Endothelial cell of umbilical vein (primary cell): ENCODE measurements at regions not wholly inside any gene's neighbourhood (a gene's known extent, or its start where the extent isn't known, plus 50 kb on each side); places are given as distances from the start of the nearest gene placed in this dataset.

ENCODE experiments used
- BruUV-seq: library from RNA; stranded (reverse); fragments of 400-500 nt; replicated peaks from 2 replicates; lab custom pipeline; 2021; lab: Mats Ljungman, UMichigan
- CTCF ChIA-PET: fragments of 300-600, 350-600 bp; sonication (Branson Sonifier 250); formaldehyde crosslinking; loops from one replicate; lab custom pipeline; 2021; ENCODE audit warnings: antibody characterized with exemption, inconsistent platforms; lab: Charles Lee
- POLR2A ChIA-PET: fragments of 300-600, 350-600 bp; sonication (Branson Sonifier 250); formaldehyde crosslinking; loops from one replicate; lab custom pipeline; 2021; ENCODE audit warnings: antibody characterized with exemption, inconsistent platforms; lab: Charles Lee
- DNase-seq: peaks from one replicate; pipeline ENCODE4 v3.0.0-alpha.2; 2011; ENCODE audit warnings: low read depth, low spot score
- FAIRE-seq: peaks from 2 replicates; lab custom pipeline; 2011; peaks lifted over from hg19 to GRCh38; lab: Jason Lieb, UNC
- H2AFZ ChIP-seq: 2 replicates; pipeline ENCODE4 v1.6.0; 2012; ENCODE audit warnings: low read depth, low read length, control low read depth, inconsistent platforms
- H3K27ac ChIP-seq: 2 replicates; pipeline ENCODE4 v1.5.1; 2011; ENCODE audit warnings: low read depth, mild to moderate bottlenecking, control low read depth, low read length, moderate library complexity; ENCODE audit not compliant: insufficient read depth
- H3K27me3 ChIP-seq, 2 experiments: 2 replicates each; pipeline versions ENCODE4 v1.6.0 to v1.6.1; 2011; ENCODE audit warnings: low read length in 2 of 2, mixed read lengths in 1 of 2; ENCODE audit not compliant: control insufficient read depth in 2 of 2, insufficient read depth in 2 of 2
- H3K36me3 ChIP-seq, 2 experiments: 2 replicates in 1 of 2; 3 replicates in 1 of 2; pipeline ENCODE4 v1.5.1; 2011; ENCODE audit warnings: low read length in 2 of 2, mild to moderate bottlenecking in 1 of 2, moderate library complexity in 1 of 2; ENCODE audit not compliant: control insufficient read depth in 2 of 2, insufficient read depth in 2 of 2; ENCODE audit errors: extremely low read depth in 1 of 2
- H3K4me1 ChIP-seq: 3 replicates; pipeline ENCODE4 v1.5.1; 2011; ENCODE audit warnings: mild to moderate bottlenecking, low read length; ENCODE audit not compliant: control insufficient read depth, insufficient read depth; ENCODE audit errors: extremely low read depth
- H3K4me2 ChIP-seq: 2 replicates; pipeline ENCODE4 v1.6.1; 2011; ENCODE audit warnings: low read length, control low read depth, mixed read lengths; ENCODE audit not compliant: insufficient read depth
- H3K4me3 ChIP-seq, 3 experiments: fragments of 200-600 bp in 1 of 3; sonication (generic), shearing (Covaris generic) in 1 of 3; replicated peaks in 1 of 3; 2 replicates each; pipeline ENCODE4 v1.5.1; 2011 to 2016; ENCODE audit warnings: control low read depth in 3 of 3, low read length in 3 of 3, mild to moderate bottlenecking in 2 of 3, inconsistent platforms in 1 of 3, low read depth in 1 of 3, moderate library complexity in 1 of 3; ENCODE audit not compliant: insufficient read depth in 1 of 3
- H3K79me2 ChIP-seq: 2 replicates; pipeline ENCODE4 v1.6.0; 2012; ENCODE audit warnings: low read length, inconsistent platforms; ENCODE audit not compliant: control insufficient read depth, insufficient read depth
- H3K9ac ChIP-seq: replicated peaks from 2 replicates; pipeline ENCODE3; 2011; ENCODE audit warnings: low read length, control low read depth; ENCODE audit not compliant: insufficient read depth; ENCODE audit errors: extremely low read depth
- H3K9me1 ChIP-seq: replicated peaks from 3 replicates; pipeline ENCODE4 v1.6.0; 2011; ENCODE audit warnings: mild to moderate bottlenecking, low read length; ENCODE audit not compliant: control insufficient read depth, insufficient read depth; ENCODE audit errors: extremely low read depth
- H3K9me3 ChIP-seq: replicated peaks from 2 replicates; pipeline ENCODE4 v1.5.1; 2012; ENCODE audit warnings: low read length, inconsistent platforms; ENCODE audit not compliant: control insufficient read depth, insufficient read depth
- H4K20me1 ChIP-seq: replicated peaks from 2 replicates; pipeline ENCODE3; 2011; ENCODE audit warnings: mild to moderate bottlenecking, low read length; ENCODE audit not compliant: control insufficient read depth, insufficient read depth; ENCODE audit errors: extremely low read depth
- EZH2 ChIP-seq: IDR thresholded peaks from 2 replicates; pipeline ENCODE4 v1.6.1; 2012; ENCODE audit warnings: borderline replicate concordance, low read depth, mild to moderate bottlenecking, moderate library complexity, low read length, inconsistent platforms; ENCODE audit not compliant: severe bottlenecking
- FOS ChIP-seq: IDR thresholded peaks from 2 replicates; pipeline ENCODE4 v1.6.1; 2011; ENCODE audit warnings: mild to moderate bottlenecking, low read length, moderate library complexity, borderline replicate concordance; ENCODE audit not compliant: insufficient read depth
- JUN ChIP-seq: IDR thresholded peaks from 2 replicates; pipeline ENCODE4 v1.6.1; 2011; ENCODE audit warnings: borderline replicate concordance, low read depth; ENCODE audit not compliant: insufficient read length, insufficient read depth
- MYC ChIP-seq: IDR thresholded peaks from one replicate; pipeline ENCODE4 v1.6.1; 2011; ENCODE audit warnings: mild to moderate bottlenecking, low read depth, low read length
- POLR2A ChIP-seq: IDR thresholded peaks from 2 replicates; pipeline ENCODE4 v1.6.1; 2012; ENCODE audit warnings: low read depth, mild to moderate bottlenecking, control low read depth, low read length
- POLR2AphosphoS5 ChIP-seq: IDR thresholded peaks from 2 replicates; pipeline ENCODE4 v1.6.1; 2012; ENCODE audit warnings: low read depth, mild to moderate bottlenecking, control low read depth, low read length, moderate library complexity; ENCODE audit not compliant: insufficient read depth
- dilution Hi-C: fragments of 300-500 bp; cut with MboI; formaldehyde crosslinking; loops from one replicate; pipeline ENCODE4 v1.15.0; 2019; ENCODE audit warnings: low sequenced_read_pairs; ENCODE audit not compliant: extremely low pct_ligation_motif_present
- intact Hi-C: fragments of 100-400 bp; cut with micrococcal nuclease; formaldehyde crosslinking; loops from one replicate; pipeline ENCODE4 v1.10.0; 2022
- TF ChIP-seq, protein P1 (sequence below), 2 donors: IDR thresholded peaks; 1 replicate in 1 of 2; 2 replicates in 1 of 2; pipeline ENCODE4 v1.5.1; 2011; ENCODE audit warnings: low read length in 2 of 2, mild to moderate bottlenecking in 2 of 2, moderate library complexity in 2 of 2, control low read depth in 1 of 2, inconsistent platforms in 1 of 2, low read depth in 1 of 2; ENCODE audit not compliant: insufficient read depth in 1 of 2; ENCODE audit errors: extremely low read depth in 1 of 2

GRCh38 chr2:48202863-48203642 lies 111.4 kb upstream of the FOXN2 start:
- no peaks in the 10 kb centered on the region for H3K27me3 ChIP-seq
- CTCF ChIA-PET: interaction anchor here (0.5 to 1.1 kb wide), 2 partner anchors 77 to 216 kb away, joined by 3 to 4 read pairs; no protein-coding TSS in a partner anchor
- intact Hi-C loops: no loop called here

More at GRCh38 chr2:48202863-48203642, 111.4 kb upstream of the FOXN2 start:
- H3K79me2 ChIP-seq: no peaks in the 10 kb centered on the region
- H3K9me3 ChIP-seq: no peaks in the 10 kb centered on the region
- POLR2A ChIA-PET: no interaction called here
- H3K4me3 ChIP-seq: no peak overlapping the region
- no peaks in the 10 kb centered on the region for H3K36me3 ChIP-seq
- FAIRE-seq: no peak
- TF ChIP-seq FOS: no peak
- TF ChIP-seq MYC: no peak
- TF ChIP-seq EZH2: no peak
- TF ChIP-seq, protein P1, sequence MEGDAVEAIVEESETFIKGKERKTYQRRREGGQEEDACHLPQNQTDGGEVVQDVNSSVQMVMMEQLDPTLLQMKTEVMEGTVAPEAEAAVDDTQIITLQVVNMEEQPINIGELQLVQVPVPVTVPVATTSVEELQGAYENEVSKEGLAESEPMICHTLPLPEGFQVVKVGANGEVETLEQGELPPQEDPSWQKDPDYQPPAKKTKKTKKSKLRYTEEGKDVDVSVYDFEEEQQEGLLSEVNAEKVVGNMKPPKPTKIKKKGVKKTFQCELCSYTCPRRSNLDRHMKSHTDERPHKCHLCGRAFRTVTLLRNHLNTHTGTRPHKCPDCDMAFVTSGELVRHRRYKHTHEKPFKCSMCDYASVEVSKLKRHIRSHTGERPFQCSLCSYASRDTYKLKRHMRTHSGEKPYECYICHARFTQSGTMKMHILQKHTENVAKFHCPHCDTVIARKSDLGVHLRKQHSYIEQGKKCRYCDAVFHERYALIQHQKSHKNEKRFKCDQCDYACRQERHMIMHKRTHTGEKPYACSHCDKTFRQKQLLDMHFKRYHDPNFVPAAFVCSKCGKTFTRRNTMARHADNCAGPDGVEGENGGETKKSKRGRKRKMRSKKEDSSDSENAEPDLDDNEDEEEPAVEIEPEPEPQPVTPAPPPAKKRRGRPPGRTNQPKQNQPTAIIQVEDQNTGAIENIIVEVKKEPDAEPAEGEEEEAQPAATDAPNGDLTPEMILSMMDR (IDR thresholded peaks at IDR 0.05; ENCODE audit: extremely low read depth in 1 of 2, insufficient read depth in 1 of 2, low read depth in 1 of 2, low read length in 2 of 2): no peak
- no peak for TF ChIP-seq POLR2AphosphoS5
- TF ChIP-seq JUN: no peak
- TF ChIP-seq POLR2A: no peak
- H4K20me1 ChIP-seq: no peaks in the 10 kb centered on the region
- no peaks in the 10 kb centered on the region for H3K9me1 ChIP-seq
- no peak overlapping the region for H3K9ac ChIP-seq
- H3K4me1 ChIP-seq: no peaks in the 10 kb centered on the region
- DNase-seq: no peak
- BruUV-seq: no TSS peak
- dilution Hi-C loops: no loop called here
- H2AFZ ChIP-seq: no peak overlapping the region
- no peak overlapping the region for H3K4me2 ChIP-seq
- H3K27ac ChIP-seq: no peak overlapping the region
